Sigmoid colon (tissue), 6 donors: ENCODE measurements at regions not wholly inside any gene's neighbourhood (a gene's known extent, or its start where the extent isn't known, plus 50 kb on each side); places are given as distances from the start of the nearest gene placed in this dataset.

Source experiments
- DNase-seq: peaks from one replicate; pipeline ENCODE4 v3.0.0-alpha.2; 2019
- H3K27ac ChIP-seq, 4 donors: fragments of 200-600 bp; sonication (generic); one replicate each; pipeline ENCODE4 v1.5.1; 2016 to 2019; ENCODE audit warnings: mild to moderate bottlenecking in 1 of 4
- H3K27me3 ChIP-seq, 3 donors: fragments of 200-600 bp; sonication (generic); one replicate each; pipeline ENCODE4 v1.5.1; 2019; ENCODE audit warnings: mild to moderate bottlenecking in 1 of 3
- H3K36me3 ChIP-seq, 4 donors: fragments of 200-600 bp; sonication (generic); one replicate each; pipeline ENCODE4 v1.5.1; 2016 to 2019
- H3K4me1 ChIP-seq, 4 donors: fragments of 200-600 bp; sonication (generic); one replicate each; pipeline ENCODE4 v1.5.1; 2017 to 2019
- H3K4me3 ChIP-seq, 4 donors: fragments of 200-600 bp; sonication (generic); one replicate each; pipeline ENCODE4 v1.5.1; 2017 to 2019; ENCODE audit warnings: mild to moderate bottlenecking in 2 of 4, moderate library complexity in 1 of 4
- H3K9me3 ChIP-seq, 4 donors: fragments of 200-600 bp in 3 of 4; sonication (generic) in 3 of 4; one replicate each; pipeline versions ENCODE4 v1.5.1 to v1.6.1; 2013 to 2019
- CTCF ChIP-seq, 4 experiments: fragments of 450-650 bp in 3 of 4; fragments of 200-600 bp in 1 of 4; IDR thresholded peaks; one replicate each; pipeline ENCODE4 v1.5.1; 2016 to 2019; ENCODE audit warnings: antibody characterized with exemption in 4 of 4, mild to moderate bottlenecking in 3 of 4, moderate library complexity in 2 of 4
- EP300 ChIP-seq, 4 donors: sonication (generic); formaldehyde crosslinking; IDR thresholded peaks; one replicate each; pipeline ENCODE4 v1.6.1; 2017; ENCODE audit warnings: antibody characterized with exemption in 4 of 4
- POLR2A ChIP-seq, 2 donors: fragments of 450-650 bp; IDR thresholded peaks; one replicate each; pipeline ENCODE4 v1.6.1; 2016; ENCODE audit warnings: antibody characterized with exemption in 2 of 2, mild to moderate bottlenecking in 2 of 2, moderate library complexity in 2 of 2
- POLR2AphosphoS5 ChIP-seq, 4 donors: sonication (generic); formaldehyde crosslinking; IDR thresholded peaks; one replicate each; pipeline ENCODE4 v1.6.1; 2017; ENCODE audit warnings: antibody characterized with exemption in 4 of 4
- WGBS, 2 donors: extraction: QIAGEN DNeasy Blood & Tissue Kit; methylation state at CpG; one replicate each; pipeline ENCODE4 v1.1.7; 2013; 5-methylcytosine and 5-hydroxymethylcytosine counted together
- intact Hi-C: fragments of 100-400 bp; cut with DNase I; formaldehyde crosslinking; loops from one replicate; pipeline ENCODE4 v1.15.1; 2023
- donor health status: healthy with polysubstance abuse.
- donor health status: healthy.

- Histone ChIP-seq H3K36me3 (no peaks in the 10 kb centered on the region), H3K4me1 (no peaks in the 10 kb centered on the region), H3K9me3 (no peaks in the 10 kb centered on the region), H3K4me3 (no peak overlapping the region), H3K27ac (no peak overlapping the region), H3K27me3 (no peaks in the 10 kb centered on the region)
- WGBS, 2 donors, result 77 to 82% methylated on average over 5 of the region's 5 CpGs
- no peak for DNase-seq
- intact Hi-C loops, result no loop called here
- TF ChIP-seq EP300 (IDR thresholded peaks at IDR 0.05) (no peak), POLR2A (IDR thresholded peaks at IDR 0.05) (no peak), POLR2AphosphoS5 (IDR thresholded peaks at IDR 0.05) (no peak), CTCF (IDR thresholded peaks at IDR 0.05) (no peak)
Measured at GRCh38 chr5:101080462-101081240, 177.6 kb upstream of the ST8SIA4 start.

DNA sequence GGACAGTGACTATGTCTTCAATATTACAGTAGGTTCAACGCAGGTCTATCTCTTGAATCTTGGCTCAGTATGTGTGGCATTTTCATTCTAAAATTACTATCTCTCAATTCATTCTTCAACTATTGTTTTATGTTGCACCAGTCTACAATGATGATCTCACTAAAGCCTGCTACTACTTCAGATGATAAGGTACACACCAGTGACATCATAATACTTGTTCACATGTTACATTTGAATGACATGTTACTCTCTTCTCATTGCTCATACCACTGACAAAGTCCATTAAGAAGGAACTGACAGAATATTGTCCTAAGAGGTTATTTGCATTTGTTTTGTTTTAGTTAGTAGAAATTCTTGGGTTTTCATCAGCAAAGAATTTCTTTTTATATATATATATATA is 165.2 kb upstream of the ST8SIA4 start:
- TF ChIP-seq POLR2A (IDR thresholded peaks at IDR 0.05) (no peak), POLR2AphosphoS5 (IDR thresholded peaks at IDR 0.05) (no peak), CTCF (IDR thresholded peaks at IDR 0.05) (no peak), EP300 (IDR thresholded peaks at IDR 0.05) (no peak)
- Histone ChIP-seq H3K4me3 (no peak overlapping the region), H3K36me3 (no peaks in the 10 kb centered on the region), H3K27me3 (no peaks in the 10 kb centered on the region), H3K4me1 (no peaks in the 10 kb centered on the region), H3K27ac (no peak overlapping the region), H3K9me3 (no peaks in the 10 kb centered on the region)
- intact Hi-C loops, result no loop called here
- WGBS, 2 donors, result 88 to 97% methylated on average over 1 of the region's 1 CpG
- no peak for DNase-seq

GRCh38 chr5:101067429-101067828 is 164.3 kb upstream of the ST8SIA4 start:
- intact Hi-C loops, result no loop called here
- H3K36me3 ChIP-seq, result no peaks in the 10 kb centered on the region
- 58 to 81% methylated on average over 4 of the region's 4 CpGs for WGBS, 2 donors

GRCh38 chr5:101062902-101063301 is 159.8 kb upstream of the ST8SIA4 start:
- Histone ChIP-seq H3K27me3 (no peaks in the 10 kb centered on the region), H3K36me3 (no peaks in the 10 kb centered on the region), H3K27ac (no peak overlapping the region), H3K4me1 (no peaks in the 10 kb centered on the region), H3K9me3 (no peaks in the 10 kb centered on the region), H3K4me3 (no peak overlapping the region)
- TF ChIP-seq CTCF (IDR thresholded peaks at IDR 0.05) (no peak), POLR2AphosphoS5 (IDR thresholded peaks at IDR 0.05) (no peak), EP300 (IDR thresholded peaks at IDR 0.05) (no peak), POLR2A (IDR thresholded peaks at IDR 0.05) (no peak)
- no peak for DNase-seq
- intact Hi-C loops, result no loop called here

More at GRCh38 chr5:101067429-101067828, 164.3 kb upstream of the ST8SIA4 start:
- no peaks in the 10 kb centered on the region for H3K27me3 ChIP-seq
- no peaks in the 10 kb centered on the region for H3K4me1 ChIP-seq
- no peaks in the 10 kb centered on the region for H3K9me3 ChIP-seq
- no peak overlapping the region for H3K27ac ChIP-seq
- TF ChIP-seq EP300 (IDR thresholded peaks at IDR 0.05) (no peak), CTCF (IDR thresholded peaks at IDR 0.05) (no peak), POLR2AphosphoS5 (IDR thresholded peaks at IDR 0.05) (no peak), POLR2A (IDR thresholded peaks at IDR 0.05) (no peak)
- H3K4me3 ChIP-seq, result no peak overlapping the region
- no peak for DNase-seq

GRCh38 chr5:101047181-101047580 is 144.1 kb upstream of the ST8SIA4 start:
- Histone ChIP-seq H3K4me1 (no peaks in the 10 kb centered on the region), H3K27ac (no peak overlapping the region), H3K9me3 (no peaks in the 10 kb centered on the region), H3K4me3 (no peak overlapping the region), H3K36me3 (no peaks in the 10 kb centered on the region), H3K27me3 (no peaks in the 10 kb centered on the region)
- intact Hi-C loops, result no loop called here
- no peak for DNase-seq
- TF ChIP-seq CTCF (IDR thresholded peaks at IDR 0.05) (no peak), EP300 (IDR thresholded peaks at IDR 0.05) (no peak), POLR2AphosphoS5 (IDR thresholded peaks at IDR 0.05) (no peak), POLR2A (IDR thresholded peaks at IDR 0.05) (no peak)
- 57 to 74% methylated on average over 2 of the region's 2 CpGs for WGBS, 2 donors
